HG02852 (cell line): ENCODE measurements at regions not wholly inside any gene's neighbourhood (a gene's known extent, or its start where the extent isn't known, plus 50 kb on each side); places are given as distances from the start of the nearest gene placed in this dataset.

Experiments used
- ATAC-seq: cut with Tn5 transposase; IDR thresholded peaks from one replicate; pipeline ENCODE4 v1.9.1; 2021; ENCODE audit warnings: mild to moderate bottlenecking, moderate library complexity; ENCODE audit not compliant: unreplicated experiment

- ATAC-seq, result no peak
Measured at GRCh38 chr4:73001885-73002284, 67.6 kb downstream of the COX18 start.

GRCh38 chr4:72997409-72997808 is 72.1 kb downstream of the COX18 start:
- no peak for ATAC-seq

- no peak for ATAC-seq
Measured at GRCh38 chr4:72994670-72995069, 74.8 kb downstream of the COX18 start.

- no peak for ATAC-seq
Measured at GRCh38 chr4:72993876-72994275, 75.6 kb downstream of the COX18 start.

GRCh38 chr4:72991873-72992272 is 77.6 kb downstream of the COX18 start:
- no peak for ATAC-seq

- no peak for ATAC-seq
Measured at GRCh38 chr4:72987741-72988729, 81.5 kb downstream of the COX18 start.

GRCh38 chr4:72984351-72984750 is 85.2 kb downstream of the COX18 start:
- ATAC-seq, result no peak

- no peak for ATAC-seq
Measured at GRCh38 chr4:72983709-72984108, 85.8 kb downstream of the COX18 start.

- ATAC-seq, result no peak
Measured at GRCh38 chr4:72977936-72978485, 91.5 kb downstream of the COX18 start.

GRCh38 chr4:72975488-72975784 is 94.1 kb downstream of the COX18 start:
- ATAC-seq, result no peak

- ATAC-seq, result no peak
Measured at GRCh38 chr4:72974694-72975487, 94.6 kb downstream of the COX18 start.

GRCh38 chr4:72971572-72971971 is 97.9 kb downstream of the COX18 start:
- ATAC-seq, result no peak

- no peak for ATAC-seq
Measured at GRCh38 chr4:72970756-72971155, 98.8 kb downstream of the COX18 start.

GRCh38 chr4:72969976-72970375 is 99.5 kb downstream of the COX18 start:
- no peak for ATAC-seq

GRCh38 chr4:72966652-72967051 is 102.9 kb downstream of the COX18 start:
- ATAC-seq, result peak; percentile 89

GRCh38 chr4:72959411-72959810 is 110.1 kb downstream of the COX18 start:
- no peak for ATAC-seq

GRCh38 chr4:72954811-72955210 is 114.7 kb downstream of the COX18 start:
- no peak for ATAC-seq

- no peak for ATAC-seq
Measured at GRCh38 chr4:72953571-72953970, 115.9 kb downstream of the COX18 start.

GRCh38 chr4:72951628-72952027 is 117.9 kb downstream of the COX18 start:
- ATAC-seq, result no peak

GRCh38 chr4:72951147-72951546 is 118.4 kb downstream of the COX18 start:
- ATAC-seq, result no peak

- no peak for ATAC-seq
Measured at GRCh38 chr4:72948080-72948479, 121.4 kb downstream of the COX18 start.
